Kidney (tissue), 13 donors: ENCODE measurements at regions not wholly inside any gene's neighbourhood (a gene's known extent, or its start where the extent isn't known, plus 50 kb on each side); places are given as distances from the start of the nearest gene placed in this dataset.

Experiments used
- DNase-seq, 5 donors: peaks; one replicate each; pipeline ENCODE4 v3.0.0-alpha.2; 2013 to 2020
- FAIRE-seq: peaks from 2 replicates; lab custom pipeline; 2012; peaks lifted over from hg19 to GRCh38; lab: Jason Lieb, UNC
- H3K27ac ChIP-seq, 2 donors: one replicate each; pipeline ENCODE4 v1.7.0; 2013; ENCODE audit warnings: low read depth in 2 of 2, low read length in 2 of 2, inconsistent platforms in 1 of 2
- H3K27me3 ChIP-seq: one replicate; pipeline ENCODE4 v1.7.1; 2013; ENCODE audit warnings: low read length, inconsistent platforms; ENCODE audit not compliant: control insufficient read depth, insufficient read depth
- H3K36me3 ChIP-seq, 3 donors: one replicate each; pipeline versions ENCODE4 v1.7.0 to v1.7.1; 2013; ENCODE audit warnings: low read length in 3 of 3, control low read depth in 1 of 3, inconsistent platforms in 1 of 3; ENCODE audit not compliant: insufficient read depth in 3 of 3, control insufficient read depth in 2 of 3
- H3K4me1 ChIP-seq, 3 donors: one replicate each; pipeline versions ENCODE4 v1.7.0 to v1.7.1; 2013; ENCODE audit warnings: low read length in 3 of 3, inconsistent platforms in 1 of 3, low read depth in 1 of 3; ENCODE audit not compliant: control insufficient read depth in 2 of 3, insufficient read depth in 2 of 3
- H3K4me3 ChIP-seq, 3 donors: one replicate each; pipeline versions ENCODE4 v1.7.0 to v1.8.1; 2013; ENCODE audit warnings: low read length in 3 of 3, control low read depth in 1 of 3, inconsistent platforms in 1 of 3
- H3K9ac ChIP-seq, 3 donors: one replicate each; pipeline versions ENCODE4 v1.7.0 to v1.7.1; 2013; ENCODE audit warnings: low read length in 3 of 3, control low read depth in 1 of 3, inconsistent platforms in 1 of 3
- H3K9me3 ChIP-seq, 3 donors: one replicate each; pipeline versions ENCODE4 v1.7.0 to v1.7.1; 2013; ENCODE audit warnings: low read length in 3 of 3, control low read depth in 1 of 3, inconsistent platforms in 1 of 3; ENCODE audit not compliant: control insufficient read depth in 2 of 3, insufficient read depth in 1 of 3
- CTCF ChIP-seq: IDR thresholded peaks from 3 replicates; pipeline ENCODE4 v1.5.1; 2012; ENCODE audit warnings: mild to moderate bottlenecking, moderate library complexity, borderline replicate concordance; ENCODE audit not compliant: insufficient read depth; ENCODE audit errors: extremely low read depth
- intact Hi-C: fragments of 100-400 bp; cut with DNase I; formaldehyde crosslinking; loops from one replicate; pipeline ENCODE4 v1.11.1; 2022
- donor health status: control.
- donor health status: control.
- donor health status: control.
- donor health status: control.
- donor health status: control.
- donor health status: DM: yes; HTN: yes; CAD: no.
- donor health status: Normal renal cell carcinoma (clear cell type).

GRCh38 chr5:63351164-63351563 lies 611.1 kb downstream of the HTR1A start:
- TF ChIP-seq CTCF, result no peak
- FAIRE-seq (no peak), DNase-seq (no peak)
- Histone ChIP-seq H3K9ac (no peak overlapping the region), H3K4me3 (no peak overlapping the region), H3K4me1 (no peaks in the 10 kb centered on the region), H3K9me3 (no peaks in the 10 kb centered on the region), H3K36me3 (no peaks in the 10 kb centered on the region), H3K27ac (no peak overlapping the region), H3K27me3 (no peaks in the 10 kb centered on the region)
- intact Hi-C loops, result no loop called here

DNA sequence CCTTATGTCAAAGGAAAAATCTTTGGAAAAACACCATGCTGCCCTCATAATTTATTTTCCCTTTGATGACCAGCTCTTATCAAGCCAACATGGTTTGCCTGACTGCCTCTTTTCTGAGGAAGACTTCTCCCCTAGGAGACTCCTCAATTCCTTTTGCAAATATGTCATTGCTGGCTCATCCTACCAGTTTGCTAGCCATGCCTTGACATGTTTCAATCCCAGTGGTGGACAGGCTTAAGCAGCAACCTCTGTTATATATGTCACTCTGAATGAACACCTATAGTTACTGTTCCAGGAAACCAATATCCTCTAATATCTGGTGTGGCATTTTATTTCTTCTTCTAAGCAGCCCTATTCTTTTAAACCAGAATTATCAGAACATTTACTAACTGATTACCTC lies 615.8 kb downstream of the HTR1A start:
- no peaks in the 10 kb centered on the region for H3K27me3 ChIP-seq

GRCh38 chr5:63341442-63341841 lies 620.8 kb downstream of the HTR1A start:
- Histone ChIP-seq H3K9me3 (peaks cover 0 to 4% (median 0%) of the 10 kb centered on the region in 3 donors), H3K9ac (no peak overlapping the region), H3K27me3 (no peaks in the 10 kb centered on the region), H3K4me3 (no peak overlapping the region), H3K36me3 (no peaks in the 10 kb centered on the region), H3K27ac (no peak overlapping the region), H3K4me1 (no peaks in the 10 kb centered on the region)
- TF ChIP-seq CTCF, result no peak
- DNase-seq, result no peak
- intact Hi-C loops, result no loop called here
- no peak for FAIRE-seq

More for the DNA sequence above, 615.8 kb downstream of the HTR1A start:
- Histone ChIP-seq H3K9ac (no peak overlapping the region), H3K36me3 (no peaks in the 10 kb centered on the region), H3K9me3 (peaks cover 0 to 3% (median 0%) of the 10 kb centered on the region in 3 donors), H3K4me1 (no peaks in the 10 kb centered on the region), H3K27ac (no peak overlapping the region), H3K4me3 (no peak overlapping the region)
- intact Hi-C loops, result no loop called here
- FAIRE-seq, result no peak
- no peak for TF ChIP-seq CTCF
- DNase-seq, result no peak

DNA sequence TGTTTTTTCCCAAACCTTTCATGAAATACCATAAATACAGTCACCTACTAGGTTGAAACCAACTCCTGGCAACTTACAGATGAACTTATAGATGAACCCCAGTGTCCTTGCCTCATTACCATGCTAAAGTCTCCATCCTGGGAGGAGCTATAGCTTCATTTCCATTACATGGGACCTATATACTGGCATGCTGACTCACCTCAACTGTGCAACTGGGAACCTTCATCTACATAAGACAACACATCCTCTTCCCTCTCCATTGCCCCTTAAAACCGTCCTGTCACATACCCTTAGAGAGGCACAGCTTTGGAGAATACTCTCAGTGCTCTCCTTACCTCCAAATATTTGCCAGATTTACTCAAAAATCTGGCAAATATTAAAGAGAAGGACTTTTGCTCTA lies 638.3 kb downstream of the HTR1A start:
- intact Hi-C loops, result no loop called here
- no peaks in the 10 kb centered on the region for H3K36me3 ChIP-seq
- H3K27me3 ChIP-seq, result no peaks in the 10 kb centered on the region
- H3K4me3 ChIP-seq, result no peak overlapping the region
- no peaks in the 10 kb centered on the region for H3K4me1 ChIP-seq
- FAIRE-seq (no peak), DNase-seq (no peak)
- no peak overlapping the region for H3K9ac ChIP-seq
- H3K27ac ChIP-seq, result no peak overlapping the region
- TF ChIP-seq CTCF, result no peak
- no peaks in the 10 kb centered on the region for H3K9me3 ChIP-seq
